ENCODE measurements at regions not wholly inside any gene's neighbourhood (a gene's known extent, or its start where the extent isn't known, plus 50 kb on each side); places are given as distances from the start of the nearest gene placed in this dataset.
"Not testable (repeated sequence)": the region's sequence is repeated elsewhere in the genome, so short reads cannot be mapped to it uniquely, and the experiment has no call there.

GRCh38 chr16:87124405-87124804, 192.8 kb downstream of the C16orf95 start:
- not testable (repeated sequence) for DNase-seq

- no peak for DNase-seq
These were observed 191.7 kb downstream of the C16orf95 start for GRCh38 chr16:87125206-87126155.

GRCh38 chr16:87126403-87127025, 190.7 kb downstream of the C16orf95 start:
- DNase-seq: no peak

- DNase-seq: no peak
These were observed 190.0 kb downstream of the C16orf95 start for GRCh38 chr16:87127061-87127765.

- no peak for DNase-seq
These were observed 189.4 kb downstream of the C16orf95 start for GRCh38 chr16:87127766-87128147.

- no peak for DNase-seq
These were observed 187.4 kb downstream of the C16orf95 start for GRCh38 chr16:87129771-87130170.

- no peak for DNase-seq
These were observed 185.9 kb downstream of the C16orf95 start for GRCh38 chr16:87131061-87131995.

GRCh38 chr16:87131996-87132345, 185.2 kb downstream of the C16orf95 start:
- no peak for DNase-seq

GRCh38 chr16:87132361-87133014, 184.7 kb downstream of the C16orf95 start:
- DNase-seq: no peak

GRCh38 chr16:87133112-87133850, 183.9 kb downstream of the C16orf95 start:
- no peak for DNase-seq

GRCh38 chr16:87133966-87134627, 183.1 kb downstream of the C16orf95 start:
- no peak for DNase-seq

- no peak for DNase-seq
These were observed 182.6 kb downstream of the C16orf95 start for GRCh38 chr16:87134628-87134995.

- DNase-seq: no peak
These were observed 181.8 kb downstream of the C16orf95 start for GRCh38 chr16:87135246-87136030.

GRCh38 chr16:87138316-87138715, 178.9 kb downstream of the C16orf95 start:
- DNase-seq: no peak

GRCh38 chr16:87138738-87139267, 178.4 kb downstream of the C16orf95 start:
- DNase-seq: no peak

- no peak for DNase-seq
These were observed 176.7 kb downstream of the C16orf95 start for GRCh38 chr16:87140211-87141200.

- no peak for DNase-seq
These were observed 175.8 kb downstream of the C16orf95 start for GRCh38 chr16:87141402-87141801.

- DNase-seq: no peak
These were observed 173.5 kb downstream of the C16orf95 start for GRCh38 chr16:87143661-87144121.
